Activated CD4-positive, alpha-beta T cell treated with anti-CD3 and anti-CD28 coated beads, Interleukin-2, amount 50 U/mL, for 48 hours (primary cell): ENCODE measurements at regions not wholly inside any gene's neighbourhood (a gene's known extent, or its start where the extent isn't known, plus 50 kb on each side); places are given as distances from the start of the nearest gene placed in this dataset.
"Not testable (repeated sequence)": the region's sequence is repeated elsewhere in the genome, so short reads cannot be mapped to it uniquely, and the experiment has no call there.

Experiments used
- DNase-seq, 2 experiments: peaks; one replicate each; pipeline ENCODE4 v3.0.0-alpha.2; 2020

DNA sequence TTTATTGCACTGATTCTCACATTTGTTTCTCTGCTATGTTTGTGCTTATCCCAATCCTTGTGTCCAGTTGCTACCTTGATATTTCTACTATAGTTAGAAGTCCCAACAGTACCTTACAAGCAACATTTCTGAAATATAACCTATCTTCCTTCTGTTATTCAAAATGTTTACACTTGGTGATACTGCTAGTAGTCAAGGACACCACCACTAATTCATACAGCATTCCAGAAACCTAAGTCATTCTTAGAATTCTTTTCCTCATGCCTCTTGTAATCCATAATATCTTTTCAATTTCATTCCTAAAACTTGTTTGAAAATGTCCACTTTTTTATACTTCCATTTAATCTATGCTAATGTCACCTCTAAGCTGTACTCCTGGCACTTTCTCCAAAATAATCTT, 2132.1 kb downstream of the NCAM2 start:
- no peak for DNase-seq

DNA sequence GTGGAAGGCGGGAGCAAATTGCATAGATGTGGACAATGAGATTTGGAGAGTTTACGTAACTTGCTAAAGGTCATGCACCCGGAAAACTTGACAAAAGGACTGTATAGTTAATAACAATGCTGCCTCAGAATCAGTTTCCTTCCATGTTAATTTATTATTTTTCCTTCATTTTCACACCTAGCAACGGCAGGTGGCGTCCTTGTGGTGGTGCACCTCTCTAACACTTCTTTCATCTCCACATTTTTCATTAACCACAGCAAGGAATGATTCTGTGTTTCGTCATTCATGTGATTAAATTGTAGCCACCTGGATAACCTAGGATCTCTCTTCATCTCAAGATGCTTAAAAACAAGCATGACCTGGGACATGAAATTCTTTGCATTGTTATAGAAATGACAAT, 2133.0 kb downstream of the NCAM2 start:
- DNase-seq: no peak

DNA sequence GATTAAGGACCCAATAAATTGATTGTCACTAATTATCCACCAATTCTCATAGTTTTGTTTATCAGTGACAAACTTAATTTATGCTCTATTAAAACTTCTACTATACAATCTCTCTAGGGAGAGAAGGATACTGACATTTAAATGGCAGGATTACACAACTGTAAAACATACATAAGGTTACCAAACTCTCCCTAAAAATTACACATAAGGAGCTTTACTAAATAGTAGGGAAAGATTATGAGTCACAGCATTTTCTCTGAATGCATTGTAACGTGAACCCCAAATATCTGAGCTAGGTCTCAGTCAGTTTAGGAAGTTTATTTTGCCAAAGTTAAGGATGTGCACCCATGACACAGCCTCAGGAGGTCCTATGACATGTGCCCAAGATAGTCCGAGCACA, 2140.6 kb downstream of the NCAM2 start:
- DNase-seq: no peak

DNA sequence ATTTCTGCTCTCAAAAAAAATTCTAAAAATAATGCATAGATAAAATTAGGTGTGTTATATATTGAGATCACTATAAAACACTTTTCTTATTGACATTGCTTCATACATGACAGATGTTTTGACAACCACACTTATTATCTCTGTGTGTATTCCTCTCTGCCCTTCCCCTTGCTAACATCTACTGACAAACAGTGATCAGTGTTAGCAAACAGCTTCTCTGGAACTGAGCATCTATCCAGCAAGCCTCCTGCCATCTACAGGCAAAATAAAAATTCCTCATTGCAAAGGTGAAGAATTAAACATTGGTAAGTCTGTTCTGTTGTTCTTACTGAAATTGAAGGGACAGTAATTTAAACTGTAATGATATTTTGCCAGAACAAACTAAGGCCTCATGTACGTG, 2153.9 kb downstream of the NCAM2 start:
- DNase-seq: no peak

DNA sequence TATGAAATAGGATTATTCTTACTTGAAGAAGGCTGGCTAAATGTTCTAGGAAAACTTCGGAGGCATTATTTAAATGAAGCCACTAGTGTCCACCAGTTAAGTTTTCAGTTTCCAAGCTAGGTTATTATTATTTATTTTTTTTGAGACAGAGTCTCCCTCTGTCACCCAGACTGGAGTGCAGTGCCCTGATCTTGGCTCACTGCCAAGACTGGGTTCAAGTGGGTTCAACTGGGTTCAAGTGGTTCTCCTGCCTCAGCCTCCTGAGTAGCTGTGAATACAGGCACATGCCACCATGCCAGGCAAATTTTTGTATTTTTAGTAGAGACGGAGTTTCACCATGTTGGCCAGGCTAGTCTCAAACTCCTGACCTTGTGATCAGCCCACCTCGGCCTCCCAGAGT, 2155.6 kb downstream of the NCAM2 start:
- DNase-seq: not testable (repeated sequence)

DNA sequence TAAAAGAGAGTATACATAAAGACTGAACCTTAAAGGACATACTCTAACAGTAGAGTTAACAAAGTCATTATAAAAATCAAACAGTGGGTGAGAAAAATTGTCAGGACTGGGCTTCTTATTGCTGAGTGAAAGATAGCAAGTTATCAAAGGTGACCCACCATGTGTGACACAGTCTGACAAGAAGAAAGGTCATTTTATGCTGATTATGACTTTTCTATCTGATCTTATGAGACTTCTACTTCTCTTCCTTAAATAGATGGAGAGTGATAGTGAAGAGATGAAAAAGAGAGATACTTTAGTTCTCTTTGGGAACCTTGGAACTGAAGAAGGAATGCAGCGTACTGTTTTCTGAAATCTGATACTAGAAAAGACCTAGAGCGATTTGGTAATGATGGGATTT, 2157.1 kb downstream of the NCAM2 start:
- no peak for DNase-seq

DNA sequence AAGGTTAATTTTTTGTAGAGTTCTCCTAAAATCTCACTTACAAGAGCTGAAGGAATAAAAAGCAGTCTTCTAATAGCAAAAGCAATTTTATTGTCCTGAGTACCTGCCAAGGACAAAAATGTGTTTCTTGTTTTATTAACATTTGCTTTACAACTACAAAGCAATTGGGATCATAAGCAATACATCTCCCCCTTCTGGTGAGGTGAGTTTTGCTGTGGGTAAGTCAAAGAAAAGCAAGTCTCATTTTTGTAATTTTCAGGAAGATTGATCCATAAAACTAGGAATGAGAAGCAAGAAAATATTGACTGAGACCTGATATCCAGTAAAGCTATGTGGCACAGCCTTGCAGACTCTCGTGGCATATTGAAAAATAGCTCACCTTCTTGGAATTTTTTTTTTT, 2162.7 kb downstream of the NCAM2 start:
- no peak for DNase-seq

DNA sequence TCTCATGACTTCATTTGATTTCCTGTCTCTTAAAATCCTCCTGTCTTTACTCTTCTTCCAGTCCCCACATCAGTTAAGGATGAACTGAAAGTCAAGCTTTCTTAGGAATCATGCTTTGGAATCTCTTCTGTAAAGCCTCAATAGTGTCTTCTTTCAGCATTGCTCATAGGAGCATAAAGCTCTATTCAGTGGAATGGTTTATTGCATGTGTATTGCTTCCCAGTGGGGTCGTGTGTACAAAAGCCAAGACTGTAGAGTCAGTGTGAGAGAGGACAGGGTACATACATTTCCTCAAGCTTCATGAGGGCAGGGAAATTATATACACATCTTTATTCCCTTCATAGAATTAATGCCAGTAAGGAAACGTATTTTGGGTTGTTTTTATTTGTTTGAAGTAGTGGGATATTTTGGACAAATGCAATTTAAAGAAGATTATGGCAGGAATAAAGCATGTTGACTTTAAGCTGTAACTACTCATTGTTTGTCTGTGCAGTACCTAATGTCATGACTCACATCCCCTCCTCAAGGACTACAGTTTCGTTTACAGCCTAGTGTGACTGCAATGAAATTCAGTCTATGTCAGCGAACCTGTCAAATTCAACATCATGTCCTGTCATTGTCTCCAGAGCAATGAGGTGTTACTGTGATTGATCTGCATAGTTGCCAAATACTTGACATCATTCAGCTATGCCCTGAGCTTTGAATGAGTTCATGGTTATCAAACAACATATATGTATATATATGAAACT, 2164.2 kb downstream of the NCAM2 start:
- DNase-seq: no peak
